ENCODE measurements at regions not wholly inside any gene's neighbourhood (a gene's known extent, or its start where the extent isn't known, plus 50 kb on each side); places are given as distances from the start of the nearest gene placed in this dataset.
"Not testable (repeated sequence)": the region's sequence is repeated elsewhere in the genome, so short reads cannot be mapped to it uniquely, and the experiment has no call there.

- no peak for DNase-seq
These were observed 135.0 kb upstream of the ZNF536 start for GRCh38 chr19:30237140-30237539.

GRCh38 chr19:30240904-30241695 lies 131.1 kb upstream of the ZNF536 start:
- DNase-seq, result no peak
- in situ Hi-C loops (cut with HindIII; ENCODE audit: low pct_ligation_motif_present, low pct_unique_long_range_greater_than_20kb, low sequenced_read_pairs), result no loop called here

More at GRCh38 chr19:30237140-30237539, 135.0 kb upstream of the ZNF536 start:
- in situ Hi-C loops (cut with HindIII; ENCODE audit: low pct_ligation_motif_present, low pct_unique_long_range_greater_than_20kb, low sequenced_read_pairs), result no loop called here

- no peak for DNase-seq
- in situ Hi-C loops (cut with HindIII; ENCODE audit: low pct_ligation_motif_present, low pct_unique_long_range_greater_than_20kb, low sequenced_read_pairs), result no loop called here
These were observed 127.7 kb upstream of the ZNF536 start for GRCh38 chr19:30244533-30244932.

- DNase-seq, result no peak
- in situ Hi-C loops (cut with HindIII; ENCODE audit: low pct_ligation_motif_present, low pct_unique_long_range_greater_than_20kb, low sequenced_read_pairs), result no loop called here
These were observed 126.7 kb upstream of the ZNF536 start for GRCh38 chr19:30245401-30246039.

GRCh38 chr19:30249911-30250310 lies 122.3 kb upstream of the ZNF536 start:
- DNase-seq, result no peak
- in situ Hi-C loops (cut with HindIII; ENCODE audit: low pct_ligation_motif_present, low pct_unique_long_range_greater_than_20kb, low sequenced_read_pairs), result no loop called here

- in situ Hi-C loops (cut with HindIII; ENCODE audit: low pct_ligation_motif_present, low pct_unique_long_range_greater_than_20kb, low sequenced_read_pairs), result no loop called here
These were observed 120.0 kb upstream of the ZNF536 start for GRCh38 chr19:30252214-30252613.

GRCh38 chr19:30253581-30253996 lies 118.6 kb upstream of the ZNF536 start:
- DNase-seq, result no peak
- in situ Hi-C loops (cut with HindIII; ENCODE audit: low pct_ligation_motif_present, low pct_unique_long_range_greater_than_20kb, low sequenced_read_pairs), result no loop called here

More at GRCh38 chr19:30252214-30252613, 120.0 kb upstream of the ZNF536 start:
- no peak for DNase-seq

- in situ Hi-C loops (cut with HindIII; ENCODE audit: low pct_ligation_motif_present, low pct_unique_long_range_greater_than_20kb, low sequenced_read_pairs), result no loop called here
- DNase-seq, result no peak
These were observed 118.0 kb upstream of the ZNF536 start for GRCh38 chr19:30254158-30254557.

- DNase-seq, result no peak
- in situ Hi-C loops (cut with HindIII; ENCODE audit: low pct_ligation_motif_present, low pct_unique_long_range_greater_than_20kb, low sequenced_read_pairs), result no loop called here
These were observed 117.4 kb upstream of the ZNF536 start for GRCh38 chr19:30254789-30255188.

GRCh38 chr19:30255791-30256495 lies 116.2 kb upstream of the ZNF536 start:
- no peak for DNase-seq
- in situ Hi-C loops (cut with HindIII; ENCODE audit: low pct_ligation_motif_present, low pct_unique_long_range_greater_than_20kb, low sequenced_read_pairs), result no loop called here

- in situ Hi-C loops (cut with HindIII; ENCODE audit: low pct_ligation_motif_present, low pct_unique_long_range_greater_than_20kb, low sequenced_read_pairs), result no loop called here
- DNase-seq, result no peak
These were observed 115.7 kb upstream of the ZNF536 start for GRCh38 chr19:30256496-30256850.

GRCh38 chr19:30263830-30264381 lies 108.3 kb upstream of the ZNF536 start:
- DNase-seq, result no peak
- in situ Hi-C loops (cut with HindIII; ENCODE audit: low pct_ligation_motif_present, low pct_unique_long_range_greater_than_20kb, low sequenced_read_pairs), result no loop called here

- in situ Hi-C loops (cut with HindIII; ENCODE audit: low pct_ligation_motif_present, low pct_unique_long_range_greater_than_20kb, low sequenced_read_pairs), result not testable (repeated sequence)
These were observed 106.3 kb upstream of the ZNF536 start for GRCh38 chr19:30265918-30266317.

GRCh38 chr19:30266687-30267086 lies 105.5 kb upstream of the ZNF536 start:
- DNase-seq, result no peak
- in situ Hi-C loops (cut with HindIII; ENCODE audit: low pct_ligation_motif_present, low pct_unique_long_range_greater_than_20kb, low sequenced_read_pairs), result no loop called here

More at GRCh38 chr19:30265918-30266317, 106.3 kb upstream of the ZNF536 start:
- not testable (repeated sequence) for DNase-seq

- in situ Hi-C loops (cut with HindIII; ENCODE audit: low pct_ligation_motif_present, low pct_unique_long_range_greater_than_20kb, low sequenced_read_pairs), result no loop called here
- no peak for DNase-seq
These were observed 104.9 kb upstream of the ZNF536 start for GRCh38 chr19:30267332-30267731.

GRCh38 chr19:30268601-30269000 lies 103.6 kb upstream of the ZNF536 start:
- in situ Hi-C loops (cut with HindIII; ENCODE audit: low pct_ligation_motif_present, low pct_unique_long_range_greater_than_20kb, low sequenced_read_pairs), result no loop called here
- no peak for DNase-seq

- no peak for DNase-seq
- in situ Hi-C loops (cut with HindIII; ENCODE audit: low pct_ligation_motif_present, low pct_unique_long_range_greater_than_20kb, low sequenced_read_pairs), result no loop called here
These were observed 102.5 kb upstream of the ZNF536 start for GRCh38 chr19:30269638-30270037.

GRCh38 chr19:30271816-30272215 lies 100.4 kb upstream of the ZNF536 start:
- in situ Hi-C loops (cut with HindIII; ENCODE audit: low pct_ligation_motif_present, low pct_unique_long_range_greater_than_20kb, low sequenced_read_pairs), result no loop called here
- no peak for DNase-seq

GRCh38 chr19:30272554-30272953 lies 99.6 kb upstream of the ZNF536 start:
- in situ Hi-C loops (cut with HindIII; ENCODE audit: low pct_ligation_motif_present, low pct_unique_long_range_greater_than_20kb, low sequenced_read_pairs), result no loop called here
- no peak for DNase-seq
